Gastrocnemius medialis (tissue), 4 donors: ENCODE measurements at regions not wholly inside any gene's neighbourhood (a gene's known extent, or its start where the extent isn't known, plus 50 kb on each side); places are given as distances from the start of the nearest gene placed in this dataset.

Experiments used
- ATAC-seq, 2 donors: fragments of 150-250 bp; one replicate each; pipeline ENCODE4 v1.9.1; 2016
- DNase-seq, 2 donors: peaks; one replicate each; pipeline ENCODE4 v3.0.0-alpha.2; 2019
- H3K27ac ChIP-seq, 4 donors: fragments of 200-600 bp; sonication (generic); 1 replicate in 1 of 4; 2 replicates in 3 of 4; pipeline ENCODE4 v1.5.1; 2016 to 2018; ENCODE audit warnings: mild to moderate bottlenecking in 2 of 4, moderate library complexity in 1 of 4
- H3K27me3 ChIP-seq, 3 donors: fragments of 200-600 bp; sonication (generic) in 2 of 3; 1 replicate in 1 of 3; 2 replicates in 2 of 3; pipeline versions ENCODE4 v1.5.1 to v1.6.0; 2016 to 2019; ENCODE audit warnings: mild to moderate bottlenecking in 1 of 3, moderate library complexity in 1 of 3
- H3K36me3 ChIP-seq, 2 donors: fragments of 200-600 bp; sonication (generic) in 1 of 2; one replicate each; pipeline ENCODE4 v1.5.1; 2017 to 2018
- H3K4me1 ChIP-seq, 2 donors: fragments of 200-600 bp; sonication (generic) in 1 of 2; one replicate each; pipeline ENCODE4 v1.5.1; 2016 to 2017; ENCODE audit warnings: mild to moderate bottlenecking in 2 of 2
- H3K4me3 ChIP-seq, 4 donors: fragments of 200-600 bp; sonication (generic) in 3 of 4; 1 replicate in 1 of 4; 2 replicates in 3 of 4; pipeline ENCODE4 v1.5.1; 2016 to 2019; ENCODE audit warnings: mild to moderate bottlenecking in 2 of 4
- H3K9me3 ChIP-seq, 3 donors: fragments of 200-600 bp; sonication (generic) in 2 of 3; 1 replicate in 1 of 3; 2 replicates in 2 of 3; pipeline ENCODE4 v1.5.1; 2016 to 2019
- POLR2A ChIP-seq, 2 donors: fragments of 450-650 bp; IDR thresholded peaks; one replicate each; pipeline ENCODE4 v1.6.1; 2017; ENCODE audit warnings: antibody characterized with exemption in 2 of 2, mild to moderate bottlenecking in 2 of 2, moderate library complexity in 2 of 2
- in situ Hi-C, 4 donors: fragments of 200-750 bp; cut with MboI; loops; one replicate each; pipeline versions ENCODE4 v1.15.0 to v1.8.0; 2017; ENCODE audit warnings: low sequenced_read_pairs in 4 of 4
- intact Hi-C: fragments of 100-400 bp; cut with DNase I; formaldehyde crosslinking; loops from one replicate; pipeline ENCODE4 v1.15.1; 2023; ENCODE audit warnings: low total_unique reads
- TF ChIP-seq, protein P1 (sequence below), 5 experiments: fragments of 450-650 bp in 3 of 5; fragments of 200-600 bp in 2 of 5; sonication (generic) in 2 of 5; IDR thresholded peaks in 4 of 5; conservative IDR thresholded peaks in 1 of 5; 1 replicate in 4 of 5; 2 replicates in 1 of 5; pipeline ENCODE4 v1.5.1; 2016 to 2019; ENCODE audit warnings: antibody characterized with exemption in 5 of 5, mild to moderate bottlenecking in 3 of 5, moderate library complexity in 3 of 5

DNA sequence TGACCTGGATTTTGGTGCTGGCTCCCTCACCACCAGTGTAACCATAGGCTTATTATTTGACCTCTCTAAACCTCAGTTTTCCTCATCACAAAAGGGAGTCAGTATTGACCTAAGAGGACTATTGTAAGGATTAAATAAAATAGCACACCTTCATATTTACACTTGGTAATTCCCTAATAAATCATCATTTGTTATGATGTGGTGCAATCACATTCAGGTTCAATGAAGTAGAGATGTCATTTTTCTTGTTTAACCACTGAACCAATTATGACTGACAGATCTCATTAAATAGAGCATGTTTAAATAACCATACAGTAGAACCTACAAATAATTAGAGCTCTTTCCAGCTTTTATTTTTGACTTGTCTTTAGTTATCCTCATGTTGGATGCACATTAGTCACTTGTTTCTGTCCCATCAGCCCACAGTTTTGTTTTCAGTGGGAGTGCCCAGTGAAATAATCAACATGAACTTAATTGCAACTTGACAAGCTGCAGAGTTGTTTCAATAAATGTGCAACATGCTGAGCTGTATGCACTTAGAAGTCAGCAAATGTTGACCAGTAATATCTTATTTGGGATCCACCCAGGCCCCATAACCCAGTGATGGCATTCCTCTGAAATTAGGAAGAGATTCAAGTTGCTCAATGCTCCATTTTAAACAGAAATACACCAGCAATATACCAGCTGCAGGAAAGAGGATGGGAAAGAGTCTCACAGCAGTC lies 451.7 kb upstream of the MARCKS start:
- Histone ChIP-seq H3K36me3 (no peaks in the 10 kb centered on the region), H3K27me3 (no peaks in the 10 kb centered on the region), H3K4me3 (no peak overlapping the region), H3K27ac (no peak overlapping the region), H3K4me1 (no peaks in the 10 kb centered on the region), H3K9me3 (no peaks in the 10 kb centered on the region)
- ATAC-seq (no peak), DNase-seq (no peak)
- TF ChIP-seq, protein P1, sequence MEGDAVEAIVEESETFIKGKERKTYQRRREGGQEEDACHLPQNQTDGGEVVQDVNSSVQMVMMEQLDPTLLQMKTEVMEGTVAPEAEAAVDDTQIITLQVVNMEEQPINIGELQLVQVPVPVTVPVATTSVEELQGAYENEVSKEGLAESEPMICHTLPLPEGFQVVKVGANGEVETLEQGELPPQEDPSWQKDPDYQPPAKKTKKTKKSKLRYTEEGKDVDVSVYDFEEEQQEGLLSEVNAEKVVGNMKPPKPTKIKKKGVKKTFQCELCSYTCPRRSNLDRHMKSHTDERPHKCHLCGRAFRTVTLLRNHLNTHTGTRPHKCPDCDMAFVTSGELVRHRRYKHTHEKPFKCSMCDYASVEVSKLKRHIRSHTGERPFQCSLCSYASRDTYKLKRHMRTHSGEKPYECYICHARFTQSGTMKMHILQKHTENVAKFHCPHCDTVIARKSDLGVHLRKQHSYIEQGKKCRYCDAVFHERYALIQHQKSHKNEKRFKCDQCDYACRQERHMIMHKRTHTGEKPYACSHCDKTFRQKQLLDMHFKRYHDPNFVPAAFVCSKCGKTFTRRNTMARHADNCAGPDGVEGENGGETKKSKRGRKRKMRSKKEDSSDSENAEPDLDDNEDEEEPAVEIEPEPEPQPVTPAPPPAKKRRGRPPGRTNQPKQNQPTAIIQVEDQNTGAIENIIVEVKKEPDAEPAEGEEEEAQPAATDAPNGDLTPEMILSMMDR (IDR thresholded peaks at IDR 0.05 in 4 of 5, conservative IDR thresholded peaks at IDR 0.05 in 1 of 5) = no peak
- no peak for TF ChIP-seq POLR2A (IDR thresholded peaks at IDR 0.05)
- in situ Hi-C loops (no loop called here), intact Hi-C loops (no loop called here)

DNA sequence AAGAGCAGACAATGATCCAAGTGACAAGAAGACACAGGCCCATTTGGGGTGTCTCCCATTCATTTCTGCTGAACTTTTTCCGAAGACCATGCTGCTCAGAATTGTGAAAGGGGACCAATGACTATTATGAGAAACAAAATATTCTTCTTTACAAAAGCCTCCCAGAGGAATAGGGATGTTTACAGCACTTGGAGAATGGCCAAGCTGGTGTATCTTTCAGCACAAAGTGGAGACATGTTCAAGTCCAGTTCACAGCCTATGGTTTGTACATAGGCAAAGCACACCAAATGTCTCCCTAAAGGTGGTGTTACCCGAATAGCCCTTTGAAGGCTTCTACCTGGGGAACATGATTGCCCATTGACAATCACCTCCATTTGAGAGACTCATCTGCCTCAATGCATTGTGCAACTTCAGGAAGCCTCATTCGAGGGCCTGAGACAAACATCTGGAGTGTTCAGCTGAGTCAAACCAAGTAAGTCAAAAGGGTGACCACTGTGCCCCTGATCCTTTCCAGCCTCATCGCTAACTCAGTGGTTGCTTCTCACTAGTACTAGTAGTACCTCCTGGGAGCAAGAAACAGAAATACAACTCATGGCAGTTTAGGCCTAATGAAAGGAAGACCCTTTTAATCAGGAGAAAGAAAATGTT lies 451.0 kb upstream of the MARCKS start:
- no peaks in the 10 kb centered on the region for H3K36me3 ChIP-seq
- H3K9me3 ChIP-seq = no peaks in the 10 kb centered on the region
- DNase-seq (no peak), ATAC-seq (no peak)
- in situ Hi-C loops = no loop called here
- no peak overlapping the region for H3K27ac ChIP-seq
- H3K4me3 ChIP-seq = no peak overlapping the region
- H3K4me1 ChIP-seq = no peaks in the 10 kb centered on the region
- intact Hi-C loops = no loop called here
- TF ChIP-seq POLR2A (IDR thresholded peaks at IDR 0.05) = no peak
- TF ChIP-seq, protein P1 (IDR thresholded peaks at IDR 0.05 in 4 of 5, conservative IDR thresholded peaks at IDR 0.05 in 1 of 5) = no peak
- no peaks in the 10 kb centered on the region for H3K27me3 ChIP-seq

DNA sequence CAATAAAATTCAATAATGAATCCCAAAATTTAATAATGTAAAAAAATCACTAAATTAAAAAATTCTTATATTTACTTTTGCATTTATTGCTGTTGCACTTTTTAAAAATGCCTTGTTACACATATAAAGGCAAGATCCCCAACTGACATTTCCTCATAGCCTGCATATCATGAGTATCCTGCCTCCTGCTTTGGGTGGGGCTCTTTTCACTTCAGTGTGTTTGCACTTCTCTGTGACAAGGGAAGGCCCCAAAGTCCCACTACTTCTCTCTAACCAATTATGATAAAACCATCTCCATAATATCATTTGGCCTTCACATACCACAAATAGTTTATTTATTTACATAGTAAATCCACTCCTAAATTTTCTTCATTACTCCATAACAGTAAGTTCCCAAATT lies 446.1 kb upstream of the MARCKS start:
- no peaks in the 10 kb centered on the region for H3K9me3 ChIP-seq
- H3K4me3 ChIP-seq = no peak overlapping the region
- ATAC-seq (no peak), DNase-seq (no peak)
- in situ Hi-C loops = no loop called here
- peaks cover 0 to 3% of the 10 kb centered on the region in 2 donors for H3K4me1 ChIP-seq
- no peak for TF ChIP-seq POLR2A (IDR thresholded peaks at IDR 0.05)
- TF ChIP-seq, protein P1 (IDR thresholded peaks at IDR 0.05 in 4 of 5, conservative IDR thresholded peaks at IDR 0.05 in 1 of 5) = no peak
- no peaks in the 10 kb centered on the region for H3K27me3 ChIP-seq
- intact Hi-C loops = loop anchor here (10.0 kb wide), 1 partner anchor 444 kb away; the partner anchor contains the start of gene MARCKS
- H3K27ac ChIP-seq = no peak overlapping the region
- no peaks in the 10 kb centered on the region for H3K36me3 ChIP-seq

DNA sequence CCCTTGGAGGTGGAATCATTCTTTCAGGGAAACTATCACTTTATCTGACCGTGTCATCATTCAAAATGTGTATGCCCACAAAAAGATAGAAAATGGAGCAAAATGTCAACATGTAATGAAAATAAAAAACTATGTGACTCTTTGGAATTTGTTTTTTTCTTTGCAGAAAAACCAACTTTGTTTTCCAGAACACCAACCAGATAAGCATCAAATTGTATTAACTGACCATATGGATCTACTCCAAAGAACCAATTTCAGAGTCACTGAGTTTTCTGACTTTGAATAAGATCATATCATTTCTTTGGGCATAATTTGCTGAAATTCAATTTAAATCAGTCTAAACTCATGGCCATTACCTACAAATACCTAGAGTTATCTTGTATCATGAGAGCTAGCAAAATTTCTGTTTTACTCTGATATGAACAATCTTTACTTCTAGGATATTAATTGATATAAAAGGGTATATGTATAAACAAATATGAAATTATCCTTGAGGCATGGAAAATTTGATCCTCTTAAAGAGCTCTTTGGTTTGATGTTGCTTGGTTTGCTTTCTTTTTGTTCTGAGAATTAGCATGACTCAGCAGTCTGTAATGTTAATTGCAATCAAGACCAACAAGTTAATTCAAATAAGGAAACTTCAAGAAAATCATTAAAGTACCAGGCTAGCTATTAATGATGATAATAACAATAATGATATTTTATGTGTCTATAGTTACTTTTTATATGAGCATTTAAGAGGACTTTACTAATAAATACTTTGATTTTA lies 444.4 kb upstream of the MARCKS start:
- no peak for DNase-seq
- no peaks in the 10 kb centered on the region for H3K9me3 ChIP-seq
- ATAC-seq = no peak
- H3K27ac ChIP-seq = no peak overlapping the region
- H3K36me3 ChIP-seq = no peaks in the 10 kb centered on the region
- H3K4me3 ChIP-seq = no peak overlapping the region
- H3K4me1 ChIP-seq = peaks cover 0 to 3% of the 10 kb centered on the region in 2 donors
- H3K27me3 ChIP-seq = no peaks in the 10 kb centered on the region
- no peak for TF ChIP-seq POLR2A (IDR thresholded peaks at IDR 0.05)
- TF ChIP-seq, protein P1 (IDR thresholded peaks at IDR 0.05 in 4 of 5, conservative IDR thresholded peaks at IDR 0.05 in 1 of 5) = no peak
- intact Hi-C loops (loop anchor here (10.0 kb wide), 1 partner anchor 442 kb away; the partner anchor contains the start of gene MARCKS), in situ Hi-C loops (no loop called here)
